ENCODE measurements at regions not wholly inside any gene's neighbourhood (a gene's known extent, or its start where the extent isn't known, plus 50 kb on each side); places are given as distances from the start of the nearest gene placed in this dataset.

- TF ChIP-seq CTCF (IDR thresholded peaks at IDR 0.05) (no peak), POLR2A (IDR thresholded peaks at IDR 0.05) (no peak)
These were observed 87.1 kb downstream of the NDUFS5 start for GRCh38 chr1:39113109-39113743.

All from right lobe of liver (tissue), 4 donors.